ENCODE measurements at regions not wholly inside any gene's neighbourhood (a gene's known extent, or its start where the extent isn't known, plus 50 kb on each side); places are given as distances from the start of the nearest gene placed in this dataset.

DNA sequence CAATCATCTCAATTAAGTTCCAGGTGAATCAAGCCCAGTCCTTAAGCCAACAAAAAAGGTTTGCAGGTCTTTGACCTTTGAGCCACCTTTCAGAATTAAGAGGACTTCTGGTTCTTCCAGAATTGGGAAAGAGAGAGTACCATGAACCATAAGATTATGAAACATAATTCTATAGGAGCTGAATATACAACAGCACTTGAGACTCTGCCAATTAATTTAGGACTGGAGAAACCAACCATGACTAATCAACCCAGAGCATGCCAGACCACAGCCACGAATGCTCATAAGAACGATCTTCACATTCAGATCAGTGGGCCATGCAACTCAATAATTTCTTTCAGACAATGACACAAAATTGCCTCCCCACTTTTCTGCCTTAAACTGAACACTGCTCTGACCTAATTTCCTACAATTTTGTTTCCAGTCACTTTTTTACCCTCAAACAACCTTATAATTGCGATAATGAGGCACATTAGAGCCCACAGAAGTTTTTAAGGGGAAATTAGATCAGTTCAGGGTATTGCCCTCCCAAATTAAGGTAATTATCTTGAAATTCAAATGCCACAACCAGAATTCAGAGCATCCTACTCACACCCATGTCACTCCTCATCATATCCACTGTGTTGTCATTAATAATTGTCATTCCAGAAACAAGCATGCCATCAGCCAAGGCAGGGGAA, 213.4 kb downstream of the ATPSCKMT start:
- DNase-seq (ENCODE audit: low read depth in 2 of 2): peak; percentile 64 to 84

DNA sequence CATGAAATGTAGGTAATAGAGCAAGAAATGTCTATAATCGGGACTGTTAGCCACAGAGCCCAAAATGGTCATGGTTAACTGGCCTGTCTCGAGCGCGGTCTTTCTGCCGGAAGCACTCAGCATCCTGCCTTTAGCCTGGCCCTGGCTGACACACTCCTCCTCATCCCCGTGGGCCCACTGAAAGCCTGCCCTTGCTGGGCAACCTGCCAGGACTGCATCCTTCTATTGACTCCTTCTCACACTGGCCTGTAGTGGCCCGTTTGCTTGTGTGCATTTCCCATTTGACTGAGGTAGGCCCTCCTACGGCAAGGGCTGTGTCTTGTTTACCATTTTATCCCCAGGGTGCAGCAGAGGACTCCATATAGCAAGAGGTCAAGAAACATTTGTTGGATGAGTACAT, 215.7 kb downstream of the ATPSCKMT start:
- DNase-seq (ENCODE audit: low read depth in 2 of 2): peak; percentile 60 to 70
- TF ChIP-seq, protein P1, sequence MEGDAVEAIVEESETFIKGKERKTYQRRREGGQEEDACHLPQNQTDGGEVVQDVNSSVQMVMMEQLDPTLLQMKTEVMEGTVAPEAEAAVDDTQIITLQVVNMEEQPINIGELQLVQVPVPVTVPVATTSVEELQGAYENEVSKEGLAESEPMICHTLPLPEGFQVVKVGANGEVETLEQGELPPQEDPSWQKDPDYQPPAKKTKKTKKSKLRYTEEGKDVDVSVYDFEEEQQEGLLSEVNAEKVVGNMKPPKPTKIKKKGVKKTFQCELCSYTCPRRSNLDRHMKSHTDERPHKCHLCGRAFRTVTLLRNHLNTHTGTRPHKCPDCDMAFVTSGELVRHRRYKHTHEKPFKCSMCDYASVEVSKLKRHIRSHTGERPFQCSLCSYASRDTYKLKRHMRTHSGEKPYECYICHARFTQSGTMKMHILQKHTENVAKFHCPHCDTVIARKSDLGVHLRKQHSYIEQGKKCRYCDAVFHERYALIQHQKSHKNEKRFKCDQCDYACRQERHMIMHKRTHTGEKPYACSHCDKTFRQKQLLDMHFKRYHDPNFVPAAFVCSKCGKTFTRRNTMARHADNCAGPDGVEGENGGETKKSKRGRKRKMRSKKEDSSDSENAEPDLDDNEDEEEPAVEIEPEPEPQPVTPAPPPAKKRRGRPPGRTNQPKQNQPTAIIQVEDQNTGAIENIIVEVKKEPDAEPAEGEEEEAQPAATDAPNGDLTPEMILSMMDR (IDR thresholded peaks at IDR 0.05; ENCODE audit: low read depth, low read length): no peak
- H3K4me3 ChIP-seq (replicated peaks in 1 of 2; ENCODE audit: low read depth in 2 of 2, low read length in 2 of 2): no peak overlapping the region

More for the DNA sequence above, 213.4 kb downstream of the ATPSCKMT start:
- H3K4me3 ChIP-seq (replicated peaks in 1 of 2; ENCODE audit: low read depth in 2 of 2, low read length in 2 of 2): no peak overlapping the region
- TF ChIP-seq, protein P1 (IDR thresholded peaks at IDR 0.05; ENCODE audit: low read depth, low read length): no peak

DNA sequence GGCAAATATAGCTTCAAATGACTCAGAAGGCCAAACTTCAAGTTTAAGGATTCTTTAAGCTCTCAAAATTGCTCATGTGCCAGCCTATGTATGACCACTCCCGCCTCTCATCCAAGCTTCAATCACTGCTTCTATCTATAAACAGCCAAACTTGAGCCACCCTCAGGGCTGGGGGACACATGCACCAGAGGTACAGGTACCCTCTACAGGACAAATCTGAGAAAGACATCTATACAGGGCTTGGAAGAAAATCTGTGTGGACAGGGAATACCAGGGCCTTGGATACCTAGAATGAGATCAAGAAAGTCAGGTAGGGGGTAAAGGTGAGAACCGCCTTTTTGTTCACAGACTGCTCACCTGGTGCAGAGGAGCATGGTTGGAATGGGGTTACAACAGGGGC, 217.9 kb downstream of the ATPSCKMT start:
- no peak overlapping the region for H3K4me3 ChIP-seq (replicated peaks in 1 of 2; ENCODE audit: low read depth in 2 of 2, low read length in 2 of 2)
- TF ChIP-seq, protein P1 (IDR thresholded peaks at IDR 0.05; ENCODE audit: low read depth, low read length): no peak
- DNase-seq (ENCODE audit: low read depth in 2 of 2): no peak

DNA sequence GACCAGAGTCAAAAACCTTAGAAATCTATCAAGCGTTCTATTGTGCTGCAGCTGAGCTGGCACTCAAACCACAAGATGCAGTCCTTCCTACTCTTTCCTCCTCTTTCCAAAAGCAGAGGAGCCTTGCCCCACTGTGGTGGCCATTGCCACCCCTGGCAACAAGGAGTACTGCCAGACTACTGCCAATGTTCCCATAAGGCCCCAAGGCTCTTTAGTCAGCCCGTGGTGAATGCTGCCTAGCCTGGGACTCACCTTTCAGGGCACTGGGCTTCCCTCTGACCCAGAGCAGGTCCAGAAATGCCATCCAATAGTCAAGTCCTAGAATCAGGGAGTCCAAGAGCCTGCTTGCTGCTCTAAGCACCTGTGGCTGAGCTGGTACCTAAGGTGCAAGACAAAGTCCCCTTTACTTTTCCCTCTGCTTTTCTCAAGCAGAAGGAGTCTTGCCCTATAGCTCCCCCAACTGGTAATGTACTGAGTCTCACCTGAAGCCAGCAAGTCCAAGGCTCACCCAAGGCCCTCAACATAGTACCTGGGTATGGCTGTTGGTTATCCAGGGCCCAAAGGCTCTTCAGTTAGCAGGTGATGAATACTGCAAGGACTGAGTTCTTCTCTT, 219.4 kb downstream of the ATPSCKMT start:
- H3K4me3 ChIP-seq (replicated peaks in 1 of 2; ENCODE audit: low read depth in 2 of 2, low read length in 2 of 2): no peak overlapping the region
- TF ChIP-seq, protein P1 (IDR thresholded peaks at IDR 0.05; ENCODE audit: low read depth, low read length): peak; percentile 57
- DNase-seq (ENCODE audit: low read depth in 2 of 2): peak; percentile 70

DNA sequence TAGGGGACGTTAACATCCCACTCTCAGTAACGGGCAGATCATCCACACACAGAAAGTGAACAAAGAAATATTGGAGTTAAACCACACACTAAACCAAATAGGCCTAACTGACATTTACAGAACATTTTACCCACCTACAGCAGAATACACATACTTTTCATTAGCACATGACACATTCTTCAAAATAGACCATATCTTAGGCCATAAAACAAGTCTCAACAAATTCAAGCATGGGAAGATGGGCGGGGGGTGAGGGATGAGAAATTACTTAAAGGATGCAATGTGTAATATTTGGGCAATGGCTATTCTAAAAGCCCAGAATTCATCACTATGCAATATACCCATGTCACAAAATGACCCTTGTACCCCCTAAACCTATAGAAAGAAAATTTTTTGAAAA, 226.2 kb downstream of the ATPSCKMT start:
- no peak overlapping the region for H3K4me3 ChIP-seq (replicated peaks in 1 of 2; ENCODE audit: low read depth in 2 of 2, low read length in 2 of 2)
- TF ChIP-seq, protein P1 (IDR thresholded peaks at IDR 0.05; ENCODE audit: low read depth, low read length): no peak
- no peak for DNase-seq (ENCODE audit: low read depth in 2 of 2)

DNA sequence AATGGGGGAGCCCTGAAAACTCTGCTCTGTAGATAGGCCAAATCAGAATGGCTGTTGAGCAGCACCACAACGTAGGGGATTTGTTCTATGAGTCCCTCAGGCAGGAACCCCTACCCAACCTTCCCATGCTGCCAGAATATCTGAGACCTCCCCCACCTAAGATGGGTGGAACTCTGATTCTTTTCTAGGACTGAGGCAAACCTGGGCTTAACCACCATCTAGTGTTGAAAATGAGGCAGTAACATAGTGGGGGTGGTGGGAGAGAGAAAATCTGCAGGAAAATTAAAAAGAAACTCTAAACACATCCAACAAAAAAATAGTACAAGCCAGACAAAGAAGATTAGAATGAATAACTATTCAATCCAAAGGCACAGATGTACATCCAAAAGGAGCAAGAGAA, 228.4 kb downstream of the ATPSCKMT start:
- H3K4me3 ChIP-seq (replicated peaks in 1 of 2; ENCODE audit: low read depth in 2 of 2, low read length in 2 of 2): no peak overlapping the region
- TF ChIP-seq, protein P1 (IDR thresholded peaks at IDR 0.05; ENCODE audit: low read depth, low read length): peak; percentile 10
- peak in 1 of 2 donors; percentile 8 for DNase-seq (ENCODE audit: low read depth in 2 of 2)

All from cardiac fibroblast (primary cell).